ENCODE measurements at regions not wholly inside any gene's neighbourhood (a gene's known extent, or its start where the extent isn't known, plus 50 kb on each side); places are given as distances from the start of the nearest gene placed in this dataset.

DNA sequence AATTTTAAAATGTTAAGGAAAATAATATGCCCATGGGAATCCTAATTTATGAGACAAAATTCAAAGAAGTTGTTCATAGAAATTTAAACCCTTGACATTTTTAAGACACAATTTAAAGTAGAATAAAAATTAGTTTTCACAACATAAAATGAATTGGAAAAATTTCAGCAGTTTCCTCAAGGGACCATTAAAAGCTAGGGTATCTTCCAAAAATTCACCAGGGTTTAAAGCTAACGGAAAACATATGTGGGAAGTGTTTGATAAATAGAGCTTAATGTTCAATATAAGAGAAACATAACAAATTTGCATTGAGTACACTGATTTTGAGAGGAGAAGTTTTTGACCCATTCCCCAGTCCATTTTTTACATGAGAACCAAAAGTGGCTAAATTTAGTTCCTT is 228.9 kb upstream of the TTC29 start:
- TF ChIP-seq, protein P1, sequence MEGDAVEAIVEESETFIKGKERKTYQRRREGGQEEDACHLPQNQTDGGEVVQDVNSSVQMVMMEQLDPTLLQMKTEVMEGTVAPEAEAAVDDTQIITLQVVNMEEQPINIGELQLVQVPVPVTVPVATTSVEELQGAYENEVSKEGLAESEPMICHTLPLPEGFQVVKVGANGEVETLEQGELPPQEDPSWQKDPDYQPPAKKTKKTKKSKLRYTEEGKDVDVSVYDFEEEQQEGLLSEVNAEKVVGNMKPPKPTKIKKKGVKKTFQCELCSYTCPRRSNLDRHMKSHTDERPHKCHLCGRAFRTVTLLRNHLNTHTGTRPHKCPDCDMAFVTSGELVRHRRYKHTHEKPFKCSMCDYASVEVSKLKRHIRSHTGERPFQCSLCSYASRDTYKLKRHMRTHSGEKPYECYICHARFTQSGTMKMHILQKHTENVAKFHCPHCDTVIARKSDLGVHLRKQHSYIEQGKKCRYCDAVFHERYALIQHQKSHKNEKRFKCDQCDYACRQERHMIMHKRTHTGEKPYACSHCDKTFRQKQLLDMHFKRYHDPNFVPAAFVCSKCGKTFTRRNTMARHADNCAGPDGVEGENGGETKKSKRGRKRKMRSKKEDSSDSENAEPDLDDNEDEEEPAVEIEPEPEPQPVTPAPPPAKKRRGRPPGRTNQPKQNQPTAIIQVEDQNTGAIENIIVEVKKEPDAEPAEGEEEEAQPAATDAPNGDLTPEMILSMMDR (tag by site-specific recombination; IDR thresholded peaks at IDR 0.05): no peak
- TF ChIP-seq YY1 (tag by site-specific recombination; IDR thresholded peaks at IDR 0.05) (no peak), ZNF768 (tag by site-specific recombination; IDR thresholded peaks at IDR 0.05) (no peak), PATZ1 (tag by site-specific recombination; IDR thresholded peaks at IDR 0.05) (no peak), GLI2 (tag by site-specific recombination; IDR thresholded peaks at IDR 0.05; ENCODE audit: borderline replicate concordance, low read depth) (no peak), ZNF544 (tag by site-specific recombination; IDR thresholded peaks at IDR 0.05) (no peak), ZNF274 (IDR thresholded peaks at IDR 0.05; ENCODE audit: low read length) (no peak), ZNF274 (tag by site-specific recombination; IDR thresholded peaks at IDR 0.05; ENCODE audit: borderline replicate concordance) (no peak)
- TF ChIP-seq, protein P2, sequence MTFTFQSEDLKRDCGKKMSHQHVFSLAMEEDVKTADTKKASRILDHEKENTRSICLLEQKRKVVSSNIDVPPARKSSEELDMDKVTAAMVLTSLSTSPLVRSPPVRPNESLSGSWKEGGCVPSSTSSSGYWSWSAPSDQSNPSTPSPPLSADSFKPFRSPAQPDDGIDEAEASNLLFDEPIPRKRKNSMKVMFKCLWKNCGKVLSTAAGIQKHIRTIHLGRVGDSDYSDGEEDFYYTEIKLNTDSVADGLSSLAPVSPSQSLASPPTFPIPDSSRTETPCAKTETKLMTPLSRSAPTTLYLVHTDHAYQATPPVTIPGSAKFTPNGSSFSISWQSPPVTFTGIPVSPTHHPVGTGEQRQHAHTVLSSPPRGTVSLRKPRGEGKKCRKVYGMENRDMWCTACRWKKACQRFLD (tag by site-specific recombination; IDR thresholded peaks at IDR 0.05): no peak

Measured in HEK293 (cell line).